ENCODE measurements at regions not wholly inside any gene's neighbourhood (a gene's known extent, or its start where the extent isn't known, plus 50 kb on each side); places are given as distances from the start of the nearest gene placed in this dataset.

DNA sequence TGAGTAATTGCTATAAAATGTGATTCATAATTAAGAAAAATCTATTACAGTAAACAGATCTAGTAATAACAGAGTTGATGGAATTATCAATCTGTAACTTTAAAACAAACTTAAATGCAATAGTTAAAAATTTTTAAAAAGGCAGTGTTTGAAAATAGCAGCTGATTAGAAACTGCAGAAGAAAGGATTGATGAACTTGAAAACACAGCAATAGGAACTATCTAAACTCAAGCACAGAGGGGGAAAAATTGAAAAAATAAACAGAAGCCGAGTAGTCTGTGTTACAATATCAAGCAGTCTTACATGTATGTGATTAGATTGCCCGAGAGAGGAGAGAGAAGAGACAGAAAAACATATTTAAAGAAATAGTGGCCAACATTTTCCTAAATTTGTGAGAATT lies 569.0 kb upstream of the B3GALT2 start:
- intact Hi-C loops (cut with DNase I): no loop called here
- no peak overlapping the region for H3K27ac ChIP-seq
- DNase-seq: no peak
- H3K27me3 ChIP-seq: no peaks in the 10 kb centered on the region
- TF ChIP-seq, protein P1, sequence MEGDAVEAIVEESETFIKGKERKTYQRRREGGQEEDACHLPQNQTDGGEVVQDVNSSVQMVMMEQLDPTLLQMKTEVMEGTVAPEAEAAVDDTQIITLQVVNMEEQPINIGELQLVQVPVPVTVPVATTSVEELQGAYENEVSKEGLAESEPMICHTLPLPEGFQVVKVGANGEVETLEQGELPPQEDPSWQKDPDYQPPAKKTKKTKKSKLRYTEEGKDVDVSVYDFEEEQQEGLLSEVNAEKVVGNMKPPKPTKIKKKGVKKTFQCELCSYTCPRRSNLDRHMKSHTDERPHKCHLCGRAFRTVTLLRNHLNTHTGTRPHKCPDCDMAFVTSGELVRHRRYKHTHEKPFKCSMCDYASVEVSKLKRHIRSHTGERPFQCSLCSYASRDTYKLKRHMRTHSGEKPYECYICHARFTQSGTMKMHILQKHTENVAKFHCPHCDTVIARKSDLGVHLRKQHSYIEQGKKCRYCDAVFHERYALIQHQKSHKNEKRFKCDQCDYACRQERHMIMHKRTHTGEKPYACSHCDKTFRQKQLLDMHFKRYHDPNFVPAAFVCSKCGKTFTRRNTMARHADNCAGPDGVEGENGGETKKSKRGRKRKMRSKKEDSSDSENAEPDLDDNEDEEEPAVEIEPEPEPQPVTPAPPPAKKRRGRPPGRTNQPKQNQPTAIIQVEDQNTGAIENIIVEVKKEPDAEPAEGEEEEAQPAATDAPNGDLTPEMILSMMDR (IDR thresholded peaks at IDR 0.05): no peak
- no peak for ATAC-seq
- H3K9me3 ChIP-seq: no peaks in the 10 kb centered on the region
- H3K4me1 ChIP-seq: no peaks in the 10 kb centered on the region
- H3K36me3 ChIP-seq: no peaks in the 10 kb centered on the region
- no peak overlapping the region for H3K4me3 ChIP-seq

DNA sequence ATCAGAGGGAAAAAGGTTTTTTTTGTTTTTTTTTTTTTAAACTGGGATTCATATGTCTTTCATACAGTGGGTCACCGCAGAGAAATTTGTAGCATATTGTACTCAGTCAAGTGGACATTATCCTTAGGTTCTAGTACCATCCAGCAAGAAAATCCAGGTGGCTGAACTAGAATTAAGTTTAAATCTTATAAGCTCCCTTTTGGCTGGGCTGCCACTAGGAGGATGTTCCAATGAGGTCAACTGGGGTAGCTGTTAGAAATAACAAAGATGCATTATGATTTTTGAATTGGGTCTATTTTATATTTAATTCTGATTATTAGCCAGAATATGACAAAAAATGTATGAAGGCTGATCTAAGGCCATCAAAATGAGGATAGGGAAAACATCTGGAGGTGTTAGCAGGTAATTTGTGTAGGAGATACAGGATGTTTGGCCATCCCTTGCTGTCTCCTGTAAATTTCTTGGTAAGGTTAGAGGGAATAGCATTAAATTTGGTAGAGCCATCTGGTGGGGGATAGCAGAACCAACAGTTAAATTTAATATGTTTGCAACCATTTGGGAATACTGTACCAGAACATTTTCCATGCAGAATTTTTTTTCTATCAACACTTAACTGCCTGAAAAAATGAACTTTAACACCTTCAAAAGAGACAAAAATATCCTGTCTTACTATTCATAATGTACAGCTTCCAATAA lies 568.5 kb upstream of the B3GALT2 start:
- Histone ChIP-seq H3K4me1 (no peaks in the 10 kb centered on the region), H3K4me3 (no peak overlapping the region), H3K36me3 (no peaks in the 10 kb centered on the region), H3K9me3 (no peaks in the 10 kb centered on the region), H3K27me3 (no peaks in the 10 kb centered on the region), H3K27ac (no peak overlapping the region)
- intact Hi-C loops (cut with DNase I): no loop called here
- ATAC-seq (no peak), DNase-seq (no peak)
- TF ChIP-seq, protein P1 (IDR thresholded peaks at IDR 0.05): no peak

DNA sequence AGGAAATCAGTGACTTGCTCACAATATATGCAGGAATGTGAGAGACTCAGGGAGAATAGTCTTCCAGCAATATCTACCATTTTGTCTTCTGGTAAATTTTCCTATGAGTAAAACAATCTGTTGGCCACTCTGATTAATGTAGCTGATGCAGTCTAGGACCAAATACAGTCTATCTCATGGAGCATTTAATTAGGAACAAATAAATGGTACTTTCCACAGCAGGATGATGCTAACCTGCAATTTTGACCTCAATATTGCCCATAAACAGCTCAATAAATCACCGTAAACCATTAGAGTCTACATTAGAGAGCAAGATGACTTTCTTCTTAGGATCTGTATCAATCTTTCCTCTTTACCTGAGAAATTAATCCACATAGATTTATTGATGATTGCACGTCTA lies 567.7 kb upstream of the B3GALT2 start:
- TF ChIP-seq, protein P1 (IDR thresholded peaks at IDR 0.05): no peak
- ATAC-seq: no peak

DNA sequence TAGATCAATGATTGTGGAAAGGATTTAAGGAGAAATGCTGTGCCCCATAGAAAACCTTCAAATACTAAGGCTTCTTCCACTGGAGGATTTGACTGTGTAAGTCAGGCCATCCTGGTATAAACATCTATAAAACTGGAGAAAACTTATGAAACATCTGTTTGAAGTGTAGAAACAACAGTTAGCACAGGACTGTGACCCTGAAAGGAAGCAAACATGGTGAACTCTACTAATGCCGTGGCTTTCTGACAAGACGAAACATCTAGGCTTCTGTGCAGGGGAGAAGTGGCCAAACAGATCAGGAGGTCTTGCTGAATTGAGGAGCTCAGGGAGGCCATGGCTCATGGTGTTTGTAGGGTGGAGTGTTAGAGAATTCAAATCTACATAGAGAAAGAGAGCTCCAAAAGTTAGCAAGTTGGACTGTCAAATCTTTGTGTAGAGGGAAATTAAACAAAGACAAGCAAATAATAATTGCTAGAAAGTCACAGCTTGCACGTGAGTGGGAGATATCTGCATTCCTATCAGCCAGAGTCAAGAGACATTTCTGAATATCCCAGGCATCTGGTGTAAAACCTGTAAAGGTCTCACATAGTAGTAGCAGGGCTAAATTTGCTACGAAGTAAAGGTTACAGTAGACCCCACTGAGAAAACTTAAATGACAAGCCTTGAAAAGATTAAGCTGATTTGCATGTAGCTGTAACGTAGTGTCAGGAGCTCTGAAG lies 566.8 kb upstream of the B3GALT2 start:
- DNase-seq (no peak), ATAC-seq (no peak)
- no peaks in the 10 kb centered on the region for H3K36me3 ChIP-seq
- intact Hi-C loops (cut with DNase I): no loop called here
- H3K9me3 ChIP-seq: no peaks in the 10 kb centered on the region
- no peaks in the 10 kb centered on the region for H3K4me1 ChIP-seq
- no peak overlapping the region for H3K4me3 ChIP-seq
- H3K27me3 ChIP-seq: no peaks in the 10 kb centered on the region
- no peak overlapping the region for H3K27ac ChIP-seq
- TF ChIP-seq, protein P1 (IDR thresholded peaks at IDR 0.05): no peak

More for the DNA sequence above, 567.7 kb upstream of the B3GALT2 start:
- Histone ChIP-seq H3K4me3 (no peak overlapping the region), H3K4me1 (no peaks in the 10 kb centered on the region), H3K27ac (no peak overlapping the region), H3K27me3 (no peaks in the 10 kb centered on the region), H3K36me3 (no peaks in the 10 kb centered on the region), H3K9me3 (no peaks in the 10 kb centered on the region)
- DNase-seq: no peak
- intact Hi-C loops (cut with DNase I): no loop called here

DNA sequence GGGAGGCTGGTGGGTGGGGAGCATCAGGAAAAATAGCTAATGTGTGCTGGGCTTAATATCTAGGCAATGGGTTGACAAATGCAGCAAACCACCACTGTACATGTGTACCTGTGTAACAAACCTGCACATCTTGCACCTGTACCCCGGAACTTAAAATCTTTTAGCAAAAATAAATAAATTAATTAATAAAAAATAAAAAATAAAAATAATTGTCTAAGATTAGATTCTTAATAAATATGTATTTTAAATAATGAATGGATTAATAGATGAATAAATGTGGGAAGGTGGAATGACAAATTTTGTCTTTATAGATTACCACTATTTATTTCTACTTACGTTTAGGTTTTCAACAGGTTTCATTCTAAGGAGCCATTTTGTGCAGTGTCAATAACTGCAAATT lies 563.5 kb upstream of the B3GALT2 start:
- no peaks in the 10 kb centered on the region for H3K27me3 ChIP-seq
- H3K36me3 ChIP-seq: no peaks in the 10 kb centered on the region
- no peak overlapping the region for H3K4me3 ChIP-seq
- no peaks in the 10 kb centered on the region for H3K4me1 ChIP-seq
- TF ChIP-seq, protein P1 (IDR thresholded peaks at IDR 0.05): no peak
- DNase-seq (no peak), ATAC-seq (no peak)
- H3K9me3 ChIP-seq: no peaks in the 10 kb centered on the region
- intact Hi-C loops (cut with DNase I): no loop called here
- no peak overlapping the region for H3K27ac ChIP-seq

All from left lung (tissue), 4 donors.